Non-pigmented ciliary epithelial cell (primary cell): ENCODE measurements at regions not wholly inside any gene's neighbourhood (a gene's known extent, or its start where the extent isn't known, plus 50 kb on each side); places are given as distances from the start of the nearest gene placed in this dataset.

Experiments
- DNase-seq: peaks from one replicate; pipeline ENCODE4 v3.0.0-alpha.2; 2010; ENCODE audit warnings: low read depth

DNA sequence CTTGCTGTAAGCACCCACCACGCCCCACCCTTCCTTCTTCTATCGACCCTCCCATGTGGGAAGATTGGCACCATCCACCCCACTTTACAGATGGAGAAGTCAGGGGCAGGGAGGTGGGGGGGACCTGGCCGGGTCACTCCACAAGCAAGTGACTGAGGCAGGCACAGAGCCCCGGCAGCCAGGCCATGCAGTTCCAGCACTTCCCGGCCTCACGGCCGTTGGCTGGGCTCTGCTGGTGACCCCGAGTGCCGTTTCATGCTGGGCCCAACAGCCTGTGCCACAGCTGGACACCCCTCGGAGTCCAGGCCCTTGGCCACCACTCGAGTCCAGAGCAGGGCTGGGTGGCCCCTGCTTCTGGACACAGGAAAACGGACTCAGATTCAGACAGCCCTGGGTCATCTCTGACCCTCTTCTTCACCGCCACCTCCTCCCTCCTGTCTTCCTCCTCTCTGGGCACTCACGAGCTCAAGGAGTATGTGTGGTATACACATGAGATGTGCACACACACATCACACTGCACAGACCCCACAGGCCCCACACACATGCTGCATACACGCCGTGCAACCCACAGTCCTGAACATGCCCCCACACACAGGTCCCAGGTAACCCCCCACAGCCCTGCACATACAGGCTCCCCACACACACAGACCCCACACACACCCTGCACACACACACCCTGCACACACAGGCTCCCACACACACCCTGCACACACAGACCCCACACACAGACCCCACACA lies 89.3 kb upstream of the GPC1 start:
- no peak for DNase-seq

DNA sequence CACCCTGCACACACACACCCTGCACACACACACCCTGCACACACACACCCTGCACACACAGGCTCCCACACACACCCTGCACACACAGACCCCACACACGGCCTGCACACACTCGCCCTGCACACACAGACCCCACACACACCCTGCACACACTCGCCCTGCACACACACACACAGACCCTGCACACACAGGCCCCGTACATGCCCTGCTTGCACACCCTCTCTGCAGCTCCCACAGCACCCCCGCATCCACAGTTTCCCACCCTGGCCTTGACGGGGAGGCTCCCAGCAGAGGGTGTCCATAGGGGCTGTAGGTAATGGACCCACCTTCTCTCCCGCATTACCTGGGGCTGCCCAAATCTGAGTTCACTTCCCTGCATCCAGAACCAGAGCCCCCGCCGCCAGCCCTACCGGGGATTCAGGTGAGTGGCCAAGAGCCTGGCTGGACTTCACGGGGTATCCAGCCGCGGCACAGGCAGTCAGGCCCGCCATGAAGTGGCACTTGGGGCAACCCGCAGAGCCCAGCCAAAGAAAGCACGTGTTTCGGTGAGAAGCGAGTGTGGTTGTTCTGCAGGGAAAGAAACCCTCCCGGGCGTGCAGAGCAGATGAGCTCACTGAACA lies 88.6 kb upstream of the GPC1 start:
- no peak for DNase-seq

DNA sequence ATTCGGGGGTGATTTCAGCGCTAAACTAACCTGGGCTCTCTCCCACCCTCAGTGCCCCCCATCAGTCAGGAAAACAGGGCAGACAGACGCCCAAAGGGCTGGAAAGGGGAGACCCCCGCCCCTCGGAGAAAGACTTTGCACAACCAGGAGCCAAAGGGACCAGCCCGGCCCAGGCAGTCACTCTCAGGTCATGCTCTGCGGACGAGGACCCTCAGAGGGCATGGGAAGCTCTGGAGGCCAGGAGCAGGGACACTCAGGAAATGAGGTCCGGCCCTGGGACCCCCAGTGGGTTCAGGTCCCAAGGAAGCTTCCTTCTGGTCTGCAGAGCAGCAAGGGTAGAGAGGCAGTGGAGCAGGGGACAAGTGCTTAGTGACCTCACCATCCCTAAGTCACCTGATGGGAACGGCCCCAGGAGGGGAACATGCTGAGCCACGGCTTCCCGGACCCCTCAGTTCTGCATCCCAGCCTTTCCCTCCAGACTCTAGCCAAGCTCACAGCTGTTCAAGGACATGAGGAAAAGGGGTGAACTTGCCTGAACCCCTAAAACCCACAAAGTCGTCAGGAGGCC lies 88.0 kb upstream of the GPC1 start:
- no peak for DNase-seq

GRCh38 chr2:240347949-240348500 lies 87.4 kb upstream of the GPC1 start:
- DNase-seq, result no peak

GRCh38 chr2:240348522-240348921 lies 86.9 kb upstream of the GPC1 start:
- DNase-seq, result no peak

DNA sequence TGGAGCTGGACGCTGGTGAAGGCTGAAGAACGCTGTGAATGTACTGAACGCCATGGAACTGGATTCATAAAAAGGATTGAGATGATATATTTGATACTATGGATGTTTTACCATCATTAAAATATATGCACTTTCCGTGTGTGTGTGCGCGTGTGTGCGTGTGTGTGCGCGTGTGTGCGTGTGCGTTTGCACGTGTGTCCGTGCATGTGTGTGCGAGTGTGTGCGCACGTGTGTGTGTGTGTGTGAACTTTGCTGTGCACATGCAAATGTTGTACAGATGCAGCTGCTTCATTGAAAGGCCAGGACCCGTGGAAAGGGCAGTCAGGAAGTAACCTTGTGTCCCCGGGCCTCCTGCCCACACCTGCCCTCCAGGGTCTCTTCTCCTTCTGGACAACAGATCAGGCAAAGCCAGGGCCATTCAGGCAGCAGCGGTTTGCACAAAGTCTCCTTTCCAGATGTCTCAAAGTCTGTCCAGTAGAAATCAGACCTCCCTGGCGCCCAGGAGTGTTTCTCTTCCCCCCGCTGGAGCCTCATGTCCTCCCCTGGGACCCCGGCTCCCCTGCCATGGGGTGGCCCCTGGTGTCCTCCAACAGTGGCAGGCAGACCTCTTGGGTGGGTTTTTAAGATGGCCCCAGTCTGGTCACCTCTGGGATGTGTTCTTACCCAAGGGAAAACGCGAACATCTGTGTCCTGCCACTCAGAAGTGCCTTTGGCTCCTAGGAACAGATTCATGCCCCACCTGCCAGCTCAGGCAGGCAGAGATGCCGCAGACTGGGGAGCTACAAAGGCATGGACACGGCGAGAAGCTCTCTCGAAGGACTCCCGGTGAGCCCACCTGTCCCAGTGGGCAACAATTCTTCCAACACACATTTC lies 86.1 kb upstream of the GPC1 start:
- no peak for DNase-seq

GRCh38 chr2:240350006-240350355 lies 85.5 kb upstream of the GPC1 start:
- DNase-seq, result no peak

DNA sequence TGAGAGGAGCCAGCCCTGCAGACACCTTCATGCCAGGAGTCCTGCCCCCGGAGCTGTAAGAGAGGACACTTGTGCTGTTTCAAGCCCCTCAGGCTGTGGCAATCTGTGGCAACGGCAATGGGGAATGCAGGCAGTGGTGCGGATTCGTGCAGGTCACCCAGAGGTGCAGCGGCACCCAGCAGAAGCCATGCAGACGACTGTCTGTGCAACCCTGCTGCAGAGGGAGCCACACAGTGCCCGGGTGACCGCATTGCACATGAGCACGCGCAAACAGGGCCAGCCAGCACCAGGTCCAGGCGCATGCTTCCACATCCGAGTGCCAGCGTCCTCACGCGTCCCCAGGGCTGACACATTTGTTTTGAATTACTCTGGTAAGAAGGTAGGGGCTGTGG lies 84.8 kb upstream of the GPC1 start:
- DNase-seq, result no peak

DNA sequence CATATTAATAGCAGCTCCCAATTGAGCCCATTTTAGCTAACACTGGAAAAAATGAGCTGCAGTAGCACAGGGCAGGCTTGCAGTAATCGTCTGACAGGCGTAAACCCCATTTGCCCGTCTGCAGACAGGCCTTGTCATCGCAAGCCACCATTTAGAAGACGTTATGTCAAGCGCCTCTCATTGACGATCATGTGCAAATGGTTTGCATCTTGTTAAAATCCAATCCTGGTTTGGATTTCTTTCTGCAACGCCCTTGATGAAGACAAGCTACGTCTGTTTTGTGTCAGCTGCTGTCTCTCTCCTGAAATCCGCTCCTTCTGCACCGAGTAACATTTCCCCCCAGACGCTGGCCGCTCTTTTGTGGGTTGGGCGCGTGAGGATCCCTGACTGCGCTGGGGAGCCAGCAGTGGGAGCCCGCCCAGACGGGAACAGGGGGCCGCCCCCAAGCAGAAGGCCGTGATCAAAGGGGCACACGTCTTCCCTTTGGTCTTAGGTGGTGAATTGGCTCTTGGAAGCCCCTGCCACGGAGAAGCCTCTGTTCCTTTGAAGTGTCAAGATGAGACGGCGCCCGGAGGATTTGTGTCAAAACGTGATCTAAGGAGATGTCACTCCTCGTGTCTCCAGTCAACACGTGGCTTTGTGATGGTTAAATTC lies 84.2 kb upstream of the GPC1 start:
- no peak for DNase-seq

- DNase-seq, result no peak
These were observed 83.5 kb upstream of the GPC1 start for GRCh38 chr2:240351826-240352426.

- no peak for DNase-seq
These were observed 82.2 kb upstream of the GPC1 start for GRCh38 chr2:240353086-240353798.

GRCh38 chr2:240353944-240354343 lies 81.5 kb upstream of the GPC1 start:
- DNase-seq, result no peak

- no peak for DNase-seq
These were observed 80.2 kb upstream of the GPC1 start for GRCh38 chr2:240355001-240355891.

DNA sequence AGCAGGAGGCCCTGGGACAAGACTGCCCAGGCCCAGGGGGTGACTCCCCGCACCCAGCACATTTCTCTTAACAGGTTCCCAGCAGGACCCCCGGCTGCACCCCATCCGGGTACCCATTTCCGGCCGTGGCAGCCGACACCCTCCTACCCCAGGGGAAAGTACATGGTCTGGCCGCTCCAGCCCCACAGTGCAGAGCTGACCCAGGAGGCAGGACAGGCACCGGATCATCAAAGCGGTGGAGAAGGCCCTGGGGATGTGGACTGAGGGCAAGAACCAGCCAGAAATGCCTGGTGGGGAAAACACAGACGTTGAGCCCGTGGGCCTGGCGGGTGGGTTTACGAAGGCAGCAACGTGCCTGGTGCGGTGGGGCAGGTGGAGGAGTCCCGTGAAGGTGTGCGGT lies 79.5 kb upstream of the GPC1 start:
- DNase-seq, result no peak

GRCh38 chr2:240356700-240357640 lies 78.5 kb upstream of the GPC1 start:
- no peak for DNase-seq

GRCh38 chr2:240357641-240358012 lies 77.8 kb upstream of the GPC1 start:
- no peak for DNase-seq

- no peak for DNase-seq
These were observed 77.4 kb upstream of the GPC1 start for GRCh38 chr2:240358080-240358479.

GRCh38 chr2:240358821-240359397 lies 76.6 kb upstream of the GPC1 start:
- no peak for DNase-seq
